ENCODE measurements at regions not wholly inside any gene's neighbourhood (a gene's known extent, or its start where the extent isn't known, plus 50 kb on each side); places are given as distances from the start of the nearest gene placed in this dataset.

- H3K4me3 ChIP-seq (ENCODE audit: low read depth in 1 of 2, low read length in 2 of 2): no peak overlapping the region
- H3K9me3 ChIP-seq (ENCODE audit: control insufficient read depth in 1 of 2, low read length in 2 of 2): no peaks in the 10 kb centered on the region
- no peak overlapping the region for H3K27ac ChIP-seq (ENCODE audit: low read depth, low read length)
- no peaks in the 10 kb centered on the region for H3K36me3 ChIP-seq (ENCODE audit: control insufficient read depth in 1 of 2, insufficient read depth in 2 of 2, low read length in 2 of 2)
- H3K9ac ChIP-seq (ENCODE audit: low read depth in 1 of 2, low read length in 2 of 2): no peak overlapping the region
- H3K27me3 ChIP-seq (ENCODE audit: control insufficient read depth in 1 of 2, insufficient read depth in 2 of 2, low read length in 2 of 2): no peaks in the 10 kb centered on the region
- H3K4me1 ChIP-seq (ENCODE audit: control insufficient read depth in 1 of 2, insufficient read depth in 2 of 2, low read length in 2 of 2): no peaks in the 10 kb centered on the region
Observed at GRCh38 chr2:120859128-120859527, 123.5 kb downstream of the GLI2 start.

GRCh38 chr2:120859814-120860578 is 124.3 kb downstream of the GLI2 start:
- H3K27ac ChIP-seq (ENCODE audit: low read depth, low read length): no peak overlapping the region
- no peaks in the 10 kb centered on the region for H3K9me3 ChIP-seq (ENCODE audit: control insufficient read depth in 1 of 2, low read length in 2 of 2)
- H3K9ac ChIP-seq (ENCODE audit: low read depth in 1 of 2, low read length in 2 of 2): no peak overlapping the region
- no peaks in the 10 kb centered on the region for H3K4me1 ChIP-seq (ENCODE audit: control insufficient read depth in 1 of 2, insufficient read depth in 2 of 2, low read length in 2 of 2)
- no peak overlapping the region for H3K4me3 ChIP-seq (ENCODE audit: low read depth in 1 of 2, low read length in 2 of 2)
- H3K36me3 ChIP-seq (ENCODE audit: control insufficient read depth in 1 of 2, insufficient read depth in 2 of 2, low read length in 2 of 2): no peaks in the 10 kb centered on the region
- no peaks in the 10 kb centered on the region for H3K27me3 ChIP-seq (ENCODE audit: control insufficient read depth in 1 of 2, insufficient read depth in 2 of 2, low read length in 2 of 2)

DNA sequence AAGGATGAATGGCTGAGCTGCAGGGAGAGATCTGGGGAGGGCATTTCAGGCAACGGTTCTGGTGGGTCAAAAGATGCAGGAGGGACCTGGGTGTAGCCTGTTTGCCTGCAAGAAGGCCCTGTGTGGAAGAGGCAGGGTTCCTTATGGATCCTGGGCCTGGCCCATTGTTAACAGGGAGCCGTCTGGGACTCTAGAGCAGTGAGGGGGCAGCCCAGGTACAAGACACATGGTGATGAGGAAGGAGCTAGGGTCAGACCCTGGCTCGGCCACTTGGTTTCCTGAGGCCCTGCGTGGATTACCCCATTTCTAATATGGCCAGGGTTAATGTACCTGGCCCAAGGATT is 124.9 kb downstream of the GLI2 start:
- Histone ChIP-seq H3K27me3 (ENCODE audit: control insufficient read depth in 1 of 2, insufficient read depth in 2 of 2, low read length in 2 of 2) (no peaks in the 10 kb centered on the region), H3K4me1 (ENCODE audit: control insufficient read depth in 1 of 2, insufficient read depth in 2 of 2, low read length in 2 of 2) (no peaks in the 10 kb centered on the region), H3K4me3 (ENCODE audit: low read depth in 1 of 2, low read length in 2 of 2) (no peak overlapping the region), H3K27ac (ENCODE audit: low read depth, low read length) (no peak overlapping the region), H3K9me3 (ENCODE audit: control insufficient read depth in 1 of 2, low read length in 2 of 2) (no peaks in the 10 kb centered on the region), H3K9ac (ENCODE audit: low read depth in 1 of 2, low read length in 2 of 2) (no peak overlapping the region), H3K36me3 (ENCODE audit: control insufficient read depth in 1 of 2, insufficient read depth in 2 of 2, low read length in 2 of 2) (no peaks in the 10 kb centered on the region)

- no peaks in the 10 kb centered on the region for H3K36me3 ChIP-seq (ENCODE audit: control insufficient read depth in 1 of 2, insufficient read depth in 2 of 2, low read length in 2 of 2)
- H3K4me3 ChIP-seq (ENCODE audit: low read depth in 1 of 2, low read length in 2 of 2): no peak overlapping the region
- no peaks in the 10 kb centered on the region for H3K4me1 ChIP-seq (ENCODE audit: control insufficient read depth in 1 of 2, insufficient read depth in 2 of 2, low read length in 2 of 2)
- H3K27me3 ChIP-seq (ENCODE audit: control insufficient read depth in 1 of 2, insufficient read depth in 2 of 2, low read length in 2 of 2): peaks cover 0 to 1% of the 10 kb centered on the region in 2 donors
- no peaks in the 10 kb centered on the region for H3K9me3 ChIP-seq (ENCODE audit: control insufficient read depth in 1 of 2, low read length in 2 of 2)
- no peak overlapping the region for H3K9ac ChIP-seq (ENCODE audit: low read depth in 1 of 2, low read length in 2 of 2)
- no peak overlapping the region for H3K27ac ChIP-seq (ENCODE audit: low read depth, low read length)
Observed at GRCh38 chr2:120861191-120861575, 125.5 kb downstream of the GLI2 start.

GRCh38 chr2:120861576-120862191 is 126.0 kb downstream of the GLI2 start:
- Histone ChIP-seq H3K36me3 (ENCODE audit: control insufficient read depth in 1 of 2, insufficient read depth in 2 of 2, low read length in 2 of 2) (no peaks in the 10 kb centered on the region), H3K4me3 (ENCODE audit: low read depth in 1 of 2, low read length in 2 of 2) (no peak overlapping the region), H3K27me3 (ENCODE audit: control insufficient read depth in 1 of 2, insufficient read depth in 2 of 2, low read length in 2 of 2) (peaks cover 2 to 6% of the 10 kb centered on the region in 2 donors), H3K4me1 (ENCODE audit: control insufficient read depth in 1 of 2, insufficient read depth in 2 of 2, low read length in 2 of 2) (no peaks in the 10 kb centered on the region), H3K9ac (ENCODE audit: low read depth in 1 of 2, low read length in 2 of 2) (no peak overlapping the region), H3K27ac (ENCODE audit: low read depth, low read length) (no peak overlapping the region), H3K9me3 (ENCODE audit: control insufficient read depth in 1 of 2, low read length in 2 of 2) (no peaks in the 10 kb centered on the region)

DNA sequence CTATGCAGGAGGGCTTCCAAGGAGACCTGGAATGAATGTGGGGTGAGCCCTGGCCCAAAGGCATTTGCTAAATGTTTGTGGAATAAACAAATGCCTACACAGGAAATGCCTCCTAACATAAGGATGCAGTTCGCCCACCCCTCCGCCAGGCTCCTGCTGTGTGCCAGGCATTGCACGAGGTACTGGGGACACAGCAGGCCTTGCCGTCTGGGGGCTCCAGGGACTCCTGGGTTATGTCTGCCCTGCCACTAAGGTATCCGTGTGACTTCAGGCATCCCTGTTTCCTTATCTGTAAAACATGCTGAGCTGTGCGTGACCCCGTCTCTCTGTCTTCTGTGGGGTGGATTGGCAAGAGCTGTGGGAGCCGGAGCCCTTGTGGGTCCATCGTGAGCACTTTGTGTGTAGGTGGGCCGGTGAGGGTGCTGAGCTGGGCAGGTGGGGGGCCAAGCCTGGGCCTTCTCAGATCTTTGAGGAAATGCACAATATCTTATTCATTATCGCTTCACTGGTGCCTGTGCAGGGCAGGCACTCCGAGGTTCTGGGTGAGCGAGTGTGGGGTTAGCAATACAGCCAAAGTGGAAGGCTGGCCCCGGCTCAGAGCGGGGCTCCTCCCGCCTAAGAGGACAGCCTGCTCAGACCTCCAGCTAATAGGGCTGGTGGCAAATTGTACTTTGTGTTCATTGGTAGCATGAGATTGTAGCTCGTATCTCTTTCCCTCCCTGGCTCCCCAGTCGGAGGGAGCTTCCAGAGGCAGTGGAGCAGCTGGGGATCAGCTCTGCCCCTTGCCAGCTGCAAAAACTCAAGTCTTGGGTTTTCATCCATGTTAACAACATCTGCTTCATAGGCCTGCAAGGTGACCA is 126.8 kb downstream of the GLI2 start:
- H3K4me1 ChIP-seq (ENCODE audit: control insufficient read depth in 1 of 2, insufficient read depth in 2 of 2, low read length in 2 of 2): peaks cover 0 to 3% of the 10 kb centered on the region in 2 donors

GRCh38 chr2:120863146-120863545 is 127.5 kb downstream of the GLI2 start:
- Histone ChIP-seq H3K4me1 (ENCODE audit: control insufficient read depth in 1 of 2, insufficient read depth in 2 of 2, low read length in 2 of 2) (peaks cover 0 to 3% of the 10 kb centered on the region in 2 donors), H3K27ac (ENCODE audit: low read depth, low read length) (no peak overlapping the region), H3K27me3 (ENCODE audit: control insufficient read depth in 1 of 2, insufficient read depth in 2 of 2, low read length in 2 of 2) (peaks cover 6 to 20% of the 10 kb centered on the region in 2 donors), H3K9me3 (ENCODE audit: control insufficient read depth in 1 of 2, low read length in 2 of 2) (no peaks in the 10 kb centered on the region), H3K9ac (ENCODE audit: low read depth in 1 of 2, low read length in 2 of 2) (no peak overlapping the region), H3K4me3 (ENCODE audit: low read depth in 1 of 2, low read length in 2 of 2) (no peak overlapping the region), H3K36me3 (ENCODE audit: control insufficient read depth in 1 of 2, insufficient read depth in 2 of 2, low read length in 2 of 2) (no peaks in the 10 kb centered on the region)

More for the DNA sequence above, 126.8 kb downstream of the GLI2 start:
- Histone ChIP-seq H3K4me3 (ENCODE audit: low read depth in 1 of 2, low read length in 2 of 2) (no peak overlapping the region), H3K27me3 (ENCODE audit: control insufficient read depth in 1 of 2, insufficient read depth in 2 of 2, low read length in 2 of 2) (peaks cover 6 to 14% of the 10 kb centered on the region in 2 donors), H3K27ac (ENCODE audit: low read depth, low read length) (no peak overlapping the region), H3K36me3 (ENCODE audit: control insufficient read depth in 1 of 2, insufficient read depth in 2 of 2, low read length in 2 of 2) (no peaks in the 10 kb centered on the region), H3K9me3 (ENCODE audit: control insufficient read depth in 1 of 2, low read length in 2 of 2) (no peaks in the 10 kb centered on the region), H3K9ac (ENCODE audit: low read depth in 1 of 2, low read length in 2 of 2) (no peak overlapping the region)

- Histone ChIP-seq H3K9ac (ENCODE audit: low read depth in 1 of 2, low read length in 2 of 2) (no peak overlapping the region), H3K36me3 (ENCODE audit: control insufficient read depth in 1 of 2, insufficient read depth in 2 of 2, low read length in 2 of 2) (no peaks in the 10 kb centered on the region), H3K4me3 (ENCODE audit: low read depth in 1 of 2, low read length in 2 of 2) (no peak overlapping the region), H3K27me3 (ENCODE audit: control insufficient read depth in 1 of 2, insufficient read depth in 2 of 2, low read length in 2 of 2) (peaks cover 10 to 25% of the 10 kb centered on the region in 2 donors), H3K9me3 (ENCODE audit: control insufficient read depth in 1 of 2, low read length in 2 of 2) (no peaks in the 10 kb centered on the region), H3K27ac (ENCODE audit: low read depth, low read length) (no peak overlapping the region), H3K4me1 (ENCODE audit: control insufficient read depth in 1 of 2, insufficient read depth in 2 of 2, low read length in 2 of 2) (peaks cover 0 to 3% of the 10 kb centered on the region in 2 donors)
Observed at GRCh38 chr2:120863661-120864320, 128.1 kb downstream of the GLI2 start.

DNA sequence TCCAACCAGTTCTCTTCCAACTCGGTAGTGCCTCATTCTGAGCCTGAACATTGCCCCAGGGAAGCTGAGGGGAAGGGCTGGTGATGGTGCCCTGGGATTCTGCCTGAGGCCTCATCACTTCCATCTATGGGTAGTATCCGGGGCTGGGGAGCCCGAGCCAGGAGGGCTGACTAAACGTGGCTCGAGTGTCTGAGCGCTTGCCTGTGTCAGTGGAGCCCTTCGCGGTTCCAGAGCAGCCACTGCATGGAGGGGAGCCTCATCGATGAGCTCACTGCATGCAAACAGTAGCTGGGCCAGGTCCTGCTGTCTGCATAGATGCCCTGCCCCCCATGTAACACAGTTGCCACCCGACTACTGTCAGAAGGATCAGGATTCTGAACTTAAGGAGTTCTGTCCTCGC is 129.3 kb downstream of the GLI2 start:
- Histone ChIP-seq H3K27me3 (ENCODE audit: control insufficient read depth in 1 of 2, insufficient read depth in 2 of 2, low read length in 2 of 2) (peaks cover 10 to 31% of the 10 kb centered on the region in 2 donors), H3K27ac (ENCODE audit: low read depth, low read length) (no peak overlapping the region), H3K4me1 (ENCODE audit: control insufficient read depth in 1 of 2, insufficient read depth in 2 of 2, low read length in 2 of 2) (peaks cover 0 to 3% of the 10 kb centered on the region in 2 donors), H3K4me3 (ENCODE audit: low read depth in 1 of 2, low read length in 2 of 2) (no peak overlapping the region), H3K9ac (ENCODE audit: low read depth in 1 of 2, low read length in 2 of 2) (no peak overlapping the region), H3K9me3 (ENCODE audit: control insufficient read depth in 1 of 2, low read length in 2 of 2) (no peaks in the 10 kb centered on the region), H3K36me3 (ENCODE audit: control insufficient read depth in 1 of 2, insufficient read depth in 2 of 2, low read length in 2 of 2) (no peaks in the 10 kb centered on the region)
